ENCODE measurements at regions not wholly inside any gene's neighbourhood (a gene's known extent, or its start where the extent isn't known, plus 50 kb on each side); places are given as distances from the start of the nearest gene placed in this dataset.

DNA sequence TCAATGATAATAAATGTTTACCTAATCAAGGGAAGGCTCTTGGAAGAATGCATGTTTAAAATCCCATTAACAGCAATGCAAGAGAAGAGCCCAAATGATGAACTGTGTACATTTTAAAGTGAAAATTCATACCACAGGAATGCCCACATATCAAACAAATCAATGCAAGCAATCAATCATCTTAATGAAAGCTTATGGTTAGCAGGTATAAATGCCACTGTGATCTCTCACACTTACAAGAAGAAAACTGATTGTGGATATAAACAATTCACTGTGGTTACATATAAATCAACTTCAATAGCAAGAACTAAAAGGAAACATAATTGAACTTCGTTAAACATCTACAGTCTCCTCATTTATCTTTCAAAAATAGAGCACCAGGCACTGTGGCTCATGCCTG lies 161.0 kb upstream of the RORB start:
- H3K9me3 ChIP-seq (ENCODE audit: control insufficient read depth, low read length) = no peaks in the 10 kb centered on the region
- no peaks in the 10 kb centered on the region for H3K4me1 ChIP-seq (ENCODE audit: control insufficient read depth, insufficient read depth, low read length, poor library complexity, severe bottlenecking)
- 71 to 80% methylated on average over 1 of the region's 1 CpG for WGBS, 2 experiments (ENCODE audit: insufficient coverage in 2 of 2)
- no peaks in the 10 kb centered on the region for H3K36me3 ChIP-seq (ENCODE audit: control insufficient read depth, insufficient read depth, low read length)
- H3K27ac ChIP-seq (ENCODE audit: low read depth, low read length, severe bottlenecking) = no peak overlapping the region
- no peak overlapping the region for H3K4me3 ChIP-seq (ENCODE audit: extremely low read depth, insufficient read depth, low read length, poor library complexity, severe bottlenecking)

- no peak overlapping the region for H3K4me3 ChIP-seq (ENCODE audit: extremely low read depth, insufficient read depth, low read length, poor library complexity, severe bottlenecking)
- WGBS, 2 experiments (ENCODE audit: insufficient coverage in 2 of 2) = 100% methylated on average over 2 of the region's 3 CpGs; no CpG with 5 or more reads in 1 of the 2 experiments
- no peak overlapping the region for H3K27ac ChIP-seq (ENCODE audit: low read depth, low read length, severe bottlenecking)
- H3K4me1 ChIP-seq (ENCODE audit: control insufficient read depth, insufficient read depth, low read length, poor library complexity, severe bottlenecking) = no peaks in the 10 kb centered on the region
- H3K36me3 ChIP-seq (ENCODE audit: control insufficient read depth, insufficient read depth, low read length) = no peaks in the 10 kb centered on the region
- H3K9me3 ChIP-seq (ENCODE audit: control insufficient read depth, low read length) = no peaks in the 10 kb centered on the region
Measured at GRCh38 chr9:74348777-74349176, 148.4 kb upstream of the RORB start.

DNA sequence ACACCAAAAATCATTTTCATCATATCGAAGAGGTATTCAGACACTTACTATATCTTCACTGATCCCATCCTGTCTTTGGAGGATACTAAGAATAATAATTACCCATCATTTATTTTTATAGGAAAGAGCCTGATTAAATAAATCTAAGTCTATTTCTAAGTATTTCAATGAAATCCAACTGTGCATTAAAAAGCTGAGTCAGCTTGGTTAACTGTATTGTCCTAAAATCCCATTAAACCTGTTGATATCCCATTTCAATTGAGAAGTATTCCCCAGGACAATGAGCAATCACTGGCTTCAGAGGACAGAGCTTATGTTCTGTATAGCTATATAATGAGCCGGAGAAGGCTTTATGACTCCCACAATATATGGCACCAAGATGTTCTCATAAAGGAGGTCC lies 142.0 kb upstream of the RORB start:
- Histone ChIP-seq H3K4me1 (ENCODE audit: control insufficient read depth, insufficient read depth, low read length, poor library complexity, severe bottlenecking) (no peaks in the 10 kb centered on the region), H3K36me3 (ENCODE audit: control insufficient read depth, insufficient read depth, low read length) (no peaks in the 10 kb centered on the region), H3K4me3 (ENCODE audit: extremely low read depth, insufficient read depth, low read length, poor library complexity, severe bottlenecking) (no peak overlapping the region), H3K9me3 (ENCODE audit: control insufficient read depth, low read length) (no peaks in the 10 kb centered on the region), H3K27ac (ENCODE audit: low read depth, low read length, severe bottlenecking) (no peak overlapping the region)
- no CpG with 5 or more reads among the region's 2 CpGs for WGBS, 2 experiments (ENCODE audit: insufficient coverage in 2 of 2)

GRCh38 chr9:74357577-74357976 lies 139.6 kb upstream of the RORB start:
- Histone ChIP-seq H3K9me3 (ENCODE audit: control insufficient read depth, low read length) (no peaks in the 10 kb centered on the region), H3K27ac (ENCODE audit: low read depth, low read length, severe bottlenecking) (no peak overlapping the region), H3K36me3 (ENCODE audit: control insufficient read depth, insufficient read depth, low read length) (no peaks in the 10 kb centered on the region), H3K4me1 (ENCODE audit: control insufficient read depth, insufficient read depth, low read length, poor library complexity, severe bottlenecking) (no peaks in the 10 kb centered on the region), H3K4me3 (ENCODE audit: extremely low read depth, insufficient read depth, low read length, poor library complexity, severe bottlenecking) (no peak overlapping the region)
- 80 to 83% methylated on average over 1 of the region's 2 CpGs for WGBS, 2 experiments (ENCODE audit: insufficient coverage in 2 of 2)

DNA sequence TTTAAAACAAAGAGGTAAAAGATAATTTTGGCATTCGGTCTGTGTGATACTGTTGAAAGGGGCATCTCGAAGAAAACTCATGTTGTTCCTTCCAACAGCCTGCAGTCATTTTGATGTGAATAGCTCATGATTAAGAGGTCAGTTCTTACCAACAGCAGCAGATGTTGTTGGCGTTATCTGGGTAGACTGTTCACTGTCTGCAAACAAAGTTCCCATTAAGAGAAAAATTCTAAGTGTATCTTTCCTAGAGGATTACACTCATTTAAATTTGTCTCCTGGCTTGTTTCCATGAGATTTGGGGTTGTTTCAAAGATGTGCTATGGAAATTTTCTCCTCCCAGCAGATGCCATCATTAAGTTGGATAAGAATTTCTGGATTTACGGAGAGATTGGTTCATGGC lies 138.2 kb upstream of the RORB start:
- H3K9me3 ChIP-seq (ENCODE audit: control insufficient read depth, low read length) = no peaks in the 10 kb centered on the region
- no peaks in the 10 kb centered on the region for H3K36me3 ChIP-seq (ENCODE audit: control insufficient read depth, insufficient read depth, low read length)
- no peak overlapping the region for H3K27ac ChIP-seq (ENCODE audit: low read depth, low read length, severe bottlenecking)
- WGBS, 2 experiments (ENCODE audit: insufficient coverage in 2 of 2) = 92 to 94% methylated on average over 2 of the region's 4 CpGs
- H3K4me1 ChIP-seq (ENCODE audit: control insufficient read depth, insufficient read depth, low read length, poor library complexity, severe bottlenecking) = no peaks in the 10 kb centered on the region
- H3K4me3 ChIP-seq (ENCODE audit: extremely low read depth, insufficient read depth, low read length, poor library complexity, severe bottlenecking) = no peak overlapping the region

- Histone ChIP-seq H3K4me1 (ENCODE audit: control insufficient read depth, insufficient read depth, low read length, poor library complexity, severe bottlenecking) (no peaks in the 10 kb centered on the region), H3K4me3 (ENCODE audit: extremely low read depth, insufficient read depth, low read length, poor library complexity, severe bottlenecking) (no peak overlapping the region), H3K9me3 (ENCODE audit: control insufficient read depth, low read length) (no peaks in the 10 kb centered on the region), H3K36me3 (ENCODE audit: control insufficient read depth, insufficient read depth, low read length) (no peaks in the 10 kb centered on the region), H3K27ac (ENCODE audit: low read depth, low read length, severe bottlenecking) (no peak overlapping the region)
- 83 to 90% methylated on average over 1 of the region's 1 CpG for WGBS, 2 experiments (ENCODE audit: insufficient coverage in 2 of 2)
Measured at GRCh38 chr9:74361508-74361907, 135.6 kb upstream of the RORB start.

DNA sequence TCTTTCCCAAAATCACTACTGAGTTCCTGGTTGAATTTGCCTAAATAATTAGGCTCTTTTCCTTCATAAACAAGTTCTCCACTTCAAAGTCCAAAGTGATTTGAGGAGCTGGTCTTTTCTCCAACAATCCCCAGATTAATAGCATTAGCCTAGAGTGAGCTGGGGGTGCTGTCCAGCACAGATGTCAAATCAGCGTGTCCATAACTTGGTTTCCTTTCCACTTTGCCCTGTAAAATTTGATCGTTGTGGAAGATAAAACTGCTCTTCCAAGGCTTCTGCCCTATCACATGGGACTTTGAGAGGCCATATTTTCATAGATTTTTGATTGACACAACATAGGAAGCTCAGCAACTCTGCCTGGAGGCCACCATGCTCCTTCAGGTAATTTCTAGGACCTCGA lies 134.7 kb upstream of the RORB start:
- H3K36me3 ChIP-seq (ENCODE audit: control insufficient read depth, insufficient read depth, low read length) = no peaks in the 10 kb centered on the region
- H3K4me1 ChIP-seq (ENCODE audit: control insufficient read depth, insufficient read depth, low read length, poor library complexity, severe bottlenecking) = no peaks in the 10 kb centered on the region
- no peak overlapping the region for H3K4me3 ChIP-seq (ENCODE audit: extremely low read depth, insufficient read depth, low read length, poor library complexity, severe bottlenecking)
- H3K9me3 ChIP-seq (ENCODE audit: control insufficient read depth, low read length) = no peaks in the 10 kb centered on the region
- H3K27ac ChIP-seq (ENCODE audit: low read depth, low read length, severe bottlenecking) = no peak overlapping the region
- WGBS, 2 experiments (ENCODE audit: insufficient coverage in 2 of 2) = 85 to 92% methylated on average over 2 to 3 of the region's 3 CpGs

GRCh38 chr9:74366111-74366510 lies 131.0 kb upstream of the RORB start:
- no peaks in the 10 kb centered on the region for H3K9me3 ChIP-seq (ENCODE audit: control insufficient read depth, low read length)

GRCh38 chr9:74369844-74370243 lies 127.3 kb upstream of the RORB start:
- Histone ChIP-seq H3K4me3 (ENCODE audit: extremely low read depth, insufficient read depth, low read length, poor library complexity, severe bottlenecking) (no peak overlapping the region), H3K9me3 (ENCODE audit: control insufficient read depth, low read length) (no peaks in the 10 kb centered on the region), H3K36me3 (ENCODE audit: control insufficient read depth, insufficient read depth, low read length) (no peaks in the 10 kb centered on the region), H3K27ac (ENCODE audit: low read depth, low read length, severe bottlenecking) (no peak overlapping the region), H3K4me1 (ENCODE audit: control insufficient read depth, insufficient read depth, low read length, poor library complexity, severe bottlenecking) (no peaks in the 10 kb centered on the region)
- WGBS, 2 experiments (ENCODE audit: insufficient coverage in 2 of 2) = 86 to 100% methylated on average over 1 of the region's 1 CpG

More at GRCh38 chr9:74366111-74366510, 131.0 kb upstream of the RORB start:
- Histone ChIP-seq H3K4me1 (ENCODE audit: control insufficient read depth, insufficient read depth, low read length, poor library complexity, severe bottlenecking) (no peaks in the 10 kb centered on the region), H3K36me3 (ENCODE audit: control insufficient read depth, insufficient read depth, low read length) (no peaks in the 10 kb centered on the region), H3K27ac (ENCODE audit: low read depth, low read length, severe bottlenecking) (no peak overlapping the region), H3K4me3 (ENCODE audit: extremely low read depth, insufficient read depth, low read length, poor library complexity, severe bottlenecking) (no peak overlapping the region)
- whole genome bisulfite sequencing, 2 experiments (ENCODE audit: insufficient coverage in 2 of 2) = 89 to 96% methylated on average over 2 of the region's 3 CpGs

DNA sequence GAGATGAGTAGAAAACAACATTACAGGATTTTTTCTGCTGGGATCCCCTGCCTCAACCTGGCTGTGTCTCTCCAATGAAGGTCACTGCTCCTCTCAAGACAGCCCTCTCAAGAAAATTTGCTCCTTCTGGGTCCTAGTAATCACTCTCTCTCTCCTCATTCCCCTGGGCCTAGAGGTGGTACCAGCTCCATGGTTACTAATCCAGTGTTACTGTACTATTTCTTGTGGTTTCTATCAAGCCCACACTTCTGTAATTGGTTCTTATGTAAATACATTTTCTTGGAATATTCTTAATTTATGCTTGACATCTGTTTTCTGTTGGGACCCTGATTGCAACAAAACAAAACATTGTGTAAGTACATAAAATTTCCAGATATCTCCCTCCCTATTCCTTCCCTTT lies 123.8 kb upstream of the RORB start:
- Histone ChIP-seq H3K4me1 (ENCODE audit: control insufficient read depth, insufficient read depth, low read length, poor library complexity, severe bottlenecking) (no peaks in the 10 kb centered on the region), H3K9me3 (ENCODE audit: control insufficient read depth, low read length) (no peaks in the 10 kb centered on the region), H3K36me3 (ENCODE audit: control insufficient read depth, insufficient read depth, low read length) (no peaks in the 10 kb centered on the region), H3K4me3 (ENCODE audit: extremely low read depth, insufficient read depth, low read length, poor library complexity, severe bottlenecking) (no peak overlapping the region), H3K27ac (ENCODE audit: low read depth, low read length, severe bottlenecking) (no peak overlapping the region)

DNA sequence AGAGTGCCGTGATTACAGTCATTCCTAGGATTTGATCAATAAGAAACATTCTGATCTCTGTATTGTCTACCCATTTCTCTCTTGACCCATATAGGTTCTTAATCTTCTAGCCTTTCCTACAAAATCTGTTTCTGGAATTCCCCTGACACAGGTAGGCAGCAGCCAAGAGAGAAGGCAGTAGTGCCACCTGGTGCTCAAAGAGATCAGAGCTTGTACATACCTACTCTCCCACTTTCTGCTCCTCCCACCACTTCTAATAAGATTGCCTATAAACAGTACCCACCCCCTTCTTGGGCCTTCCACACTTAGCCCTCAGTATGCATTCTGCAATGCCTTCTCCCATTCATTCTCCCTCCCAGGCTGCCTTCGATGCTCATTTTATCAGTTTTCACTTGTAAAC lies 117.4 kb upstream of the RORB start:
- no peaks in the 10 kb centered on the region for H3K36me3 ChIP-seq (ENCODE audit: control insufficient read depth, insufficient read depth, low read length)
- no peaks in the 10 kb centered on the region for H3K4me1 ChIP-seq (ENCODE audit: control insufficient read depth, insufficient read depth, low read length, poor library complexity, severe bottlenecking)
- H3K4me3 ChIP-seq (ENCODE audit: extremely low read depth, insufficient read depth, low read length, poor library complexity, severe bottlenecking) = no peak overlapping the region
- no CpG with 5 or more reads among the region's 2 CpGs for WGBS, 2 experiments (ENCODE audit: insufficient coverage in 2 of 2)
- H3K9me3 ChIP-seq (ENCODE audit: control insufficient read depth, low read length) = no peaks in the 10 kb centered on the region
- H3K27ac ChIP-seq (ENCODE audit: low read depth, low read length, severe bottlenecking) = no peak overlapping the region

GRCh38 chr9:74391816-74392215 lies 105.3 kb upstream of the RORB start:
- Histone ChIP-seq H3K4me1 (ENCODE audit: control insufficient read depth, insufficient read depth, low read length, poor library complexity, severe bottlenecking) (peaks cover 6% of the 10 kb centered on the region), H3K27ac (ENCODE audit: low read depth, low read length, severe bottlenecking) (no peak overlapping the region)
- 71 to 89% methylated on average over 2 of the region's 2 CpGs for WGBS, 2 experiments (ENCODE audit: insufficient coverage in 2 of 2)

More at GRCh38 chr9:74391816-74392215, 105.3 kb upstream of the RORB start:
- no peaks in the 10 kb centered on the region for H3K36me3 ChIP-seq (ENCODE audit: control insufficient read depth, insufficient read depth, low read length)
- no peak overlapping the region for H3K4me3 ChIP-seq (ENCODE audit: extremely low read depth, insufficient read depth, low read length, poor library complexity, severe bottlenecking)
- H3K9me3 ChIP-seq (ENCODE audit: control insufficient read depth, low read length) = no peaks in the 10 kb centered on the region
